AG04450 (cell line): ENCODE measurements at regions not wholly inside any gene's neighbourhood (a gene's known extent, or its start where the extent isn't known, plus 50 kb on each side); places are given as distances from the start of the nearest gene placed in this dataset.

Experiments used
- CTCF ChIA-PET: fragments of 300-600, 350-600 bp; formaldehyde crosslinking; extraction: SDS; loops from one replicate; lab custom pipeline; 2022; ENCODE audit warnings: antibody characterized with exemption, inconsistent platforms; lab: Charles Lee
- POLR2A ChIA-PET: fragments of 350-600 bp; formaldehyde crosslinking; extraction: SDS; loops from one replicate; lab custom pipeline; 2021; ENCODE audit warnings: antibody characterized with exemption, inconsistent platforms; lab: Yijun Ruan, JAX
- DNase-seq: peaks from one replicate; pipeline ENCODE4 v3.0.0-alpha.2; 2011; ENCODE audit warnings: low read depth, low spot score
- H3K27ac ChIP-seq: one replicate; pipeline ENCODE4 v1.5.1; 2012; ENCODE audit warnings: low read depth, low read length, control low read depth
- H3K27me3 ChIP-seq: one replicate; pipeline ENCODE4 v1.6.0; 2012; ENCODE audit warnings: low read length; ENCODE audit not compliant: control insufficient read depth, insufficient read depth
- H3K4me3 ChIP-seq: 2 replicates; pipeline ENCODE4 v1.5.1; 2011; ENCODE audit warnings: mild to moderate bottlenecking, low read depth, low read length, control low read depth
- H3K9me3 ChIP-seq: 2 replicates; pipeline ENCODE4 v1.5.1; 2012; ENCODE audit warnings: low read length; ENCODE audit not compliant: control insufficient read depth, insufficient read depth
- TF ChIP-seq, protein P1 (sequence below): IDR thresholded peaks from 2 replicates; pipeline ENCODE4 v1.5.1; 2011; ENCODE audit warnings: low read depth, low read length, control low read depth, inconsistent platforms

- ChIA-PET POLR2A (no interaction called here), CTCF (interaction anchor here (0.6 kb wide), 1 partner anchor 106 kb away, joined by 3 read pairs; no protein-coding TSS in a partner anchor)
- Histone ChIP-seq H3K27ac (no peak overlapping the region), H3K27me3 (no peaks in the 10 kb centered on the region), H3K9me3 (no peaks in the 10 kb centered on the region), H3K4me3 (no peak overlapping the region)
- TF ChIP-seq, protein P1, sequence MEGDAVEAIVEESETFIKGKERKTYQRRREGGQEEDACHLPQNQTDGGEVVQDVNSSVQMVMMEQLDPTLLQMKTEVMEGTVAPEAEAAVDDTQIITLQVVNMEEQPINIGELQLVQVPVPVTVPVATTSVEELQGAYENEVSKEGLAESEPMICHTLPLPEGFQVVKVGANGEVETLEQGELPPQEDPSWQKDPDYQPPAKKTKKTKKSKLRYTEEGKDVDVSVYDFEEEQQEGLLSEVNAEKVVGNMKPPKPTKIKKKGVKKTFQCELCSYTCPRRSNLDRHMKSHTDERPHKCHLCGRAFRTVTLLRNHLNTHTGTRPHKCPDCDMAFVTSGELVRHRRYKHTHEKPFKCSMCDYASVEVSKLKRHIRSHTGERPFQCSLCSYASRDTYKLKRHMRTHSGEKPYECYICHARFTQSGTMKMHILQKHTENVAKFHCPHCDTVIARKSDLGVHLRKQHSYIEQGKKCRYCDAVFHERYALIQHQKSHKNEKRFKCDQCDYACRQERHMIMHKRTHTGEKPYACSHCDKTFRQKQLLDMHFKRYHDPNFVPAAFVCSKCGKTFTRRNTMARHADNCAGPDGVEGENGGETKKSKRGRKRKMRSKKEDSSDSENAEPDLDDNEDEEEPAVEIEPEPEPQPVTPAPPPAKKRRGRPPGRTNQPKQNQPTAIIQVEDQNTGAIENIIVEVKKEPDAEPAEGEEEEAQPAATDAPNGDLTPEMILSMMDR = no peak
- DNase-seq = no peak
Observed at GRCh38 chr6:113423956-113424355, 433.2 kb upstream of the MARCKS start.

- TF ChIP-seq, protein P1 = no peak
- Histone ChIP-seq H3K27me3 (no peaks in the 10 kb centered on the region), H3K4me3 (no peak overlapping the region), H3K9me3 (no peaks in the 10 kb centered on the region), H3K27ac (no peak overlapping the region)
- ChIA-PET CTCF (interaction anchor here (1.5 kb wide), 1 partner anchor 453 kb away, joined by 3 read pairs; no protein-coding TSS in a partner anchor), POLR2A (no interaction called here)
- no peak for DNase-seq
Observed at GRCh38 chr6:113425977-113426660, 431.0 kb upstream of the MARCKS start.

- Histone ChIP-seq H3K4me3 (no peak overlapping the region), H3K27me3 (no peaks in the 10 kb centered on the region), H3K27ac (no peak overlapping the region), H3K9me3 (no peaks in the 10 kb centered on the region)
- DNase-seq = no peak
- POLR2A ChIA-PET = no interaction called here
- TF ChIP-seq, protein P1 = no peak
- CTCF ChIA-PET = interaction anchor here (1.5 kb wide), 1 partner anchor 452 kb away, joined by 3 read pairs; no protein-coding TSS in a partner anchor
Observed at GRCh38 chr6:113427617-113428016, 429.5 kb upstream of the MARCKS start.

GRCh38 chr6:113428702-113429101 lies 428.4 kb upstream of the MARCKS start:
- Histone ChIP-seq H3K27ac (no peak overlapping the region), H3K4me3 (no peak overlapping the region), H3K9me3 (no peaks in the 10 kb centered on the region), H3K27me3 (no peaks in the 10 kb centered on the region)
- no peak for DNase-seq
- ChIA-PET POLR2A (no interaction called here), CTCF (no interaction called here)
- TF ChIP-seq, protein P1 = no peak

GRCh38 chr6:113432521-113433334 lies 424.4 kb upstream of the MARCKS start:
- ChIA-PET POLR2A (interaction anchor here (0.7 to 2.1 kb wide), 4 partner anchors 17 to 432 kb away, joined by 3 to 8 read pairs (median 4); no protein-coding TSS in a partner anchor), CTCF (no interaction called here)
- DNase-seq = no peak
- H3K27me3 ChIP-seq = no peaks in the 10 kb centered on the region
- no peaks in the 10 kb centered on the region for H3K9me3 ChIP-seq
- no peak overlapping the region for H3K4me3 ChIP-seq
- TF ChIP-seq, protein P1 = no peak
- H3K27ac ChIP-seq = no peak overlapping the region
